HG02798 (cell line): ENCODE measurements at regions not wholly inside any gene's neighbourhood (a gene's known extent, or its start where the extent isn't known, plus 50 kb on each side); places are given as distances from the start of the nearest gene placed in this dataset.

ENCODE experiments used
- ATAC-seq: cut with Tn5 transposase; IDR thresholded peaks from one replicate; pipeline ENCODE4 v1.9.1; 2021; ENCODE audit warnings: mild to moderate bottlenecking; ENCODE audit not compliant: unreplicated experiment, poor library complexity

DNA sequence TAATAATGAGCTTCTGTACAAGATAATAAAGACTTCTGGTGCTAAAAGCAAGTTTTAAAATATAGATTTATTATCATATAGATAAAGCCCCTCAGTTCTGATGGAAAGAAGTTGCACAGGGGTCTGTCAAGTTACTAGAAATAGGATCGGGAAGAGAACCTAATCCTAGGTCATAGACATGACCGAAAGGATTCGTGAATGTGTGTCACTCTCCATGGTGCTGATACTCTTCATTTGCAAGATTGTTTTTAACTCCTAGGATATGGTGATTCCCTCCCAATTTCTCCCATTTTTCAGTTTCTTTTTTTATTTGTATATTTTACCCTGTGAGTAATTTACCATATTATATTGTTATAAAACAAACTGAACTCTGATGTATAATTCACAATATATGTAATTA lies 58.9 kb upstream of the CTNNA2 start:
- no peak for ATAC-seq

DNA sequence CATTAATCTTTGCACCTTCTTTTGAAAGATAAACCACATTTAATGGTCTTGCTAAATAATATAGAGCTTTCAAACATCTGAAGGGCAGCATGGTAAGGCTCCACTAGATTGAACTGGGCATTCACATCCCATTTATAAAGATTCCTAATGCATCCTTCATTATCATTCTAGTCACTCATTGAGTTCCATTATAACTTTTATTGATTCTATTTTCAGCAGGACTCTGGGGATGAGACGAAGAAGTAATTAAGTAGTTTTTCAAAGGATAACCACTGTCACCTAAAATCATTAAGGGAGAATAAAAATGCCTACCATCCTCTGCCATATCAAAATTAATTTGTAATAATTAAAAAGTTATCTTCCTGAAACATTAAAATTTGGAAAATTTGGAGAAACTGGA lies 60.2 kb upstream of the CTNNA2 start:
- ATAC-seq = no peak

DNA sequence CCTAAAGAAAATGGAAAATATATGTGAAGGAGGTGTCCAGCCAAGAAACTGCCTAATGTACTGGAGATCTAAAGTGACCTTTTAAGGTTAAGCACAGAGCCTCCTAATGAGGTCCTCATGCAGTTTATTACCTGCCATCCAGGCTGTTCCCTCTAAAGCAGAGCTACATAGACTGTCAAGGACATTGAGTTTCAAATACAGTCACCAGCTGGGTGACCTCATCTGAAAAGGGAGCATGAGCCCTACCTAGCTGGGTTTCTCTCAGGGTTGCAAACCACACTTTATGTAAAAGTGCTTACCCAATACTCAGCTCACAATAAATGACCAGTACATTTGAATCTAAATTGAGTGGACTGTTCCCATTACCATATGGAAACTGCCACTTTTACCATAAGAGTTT lies 65.4 kb upstream of the CTNNA2 start:
- no peak for ATAC-seq

DNA sequence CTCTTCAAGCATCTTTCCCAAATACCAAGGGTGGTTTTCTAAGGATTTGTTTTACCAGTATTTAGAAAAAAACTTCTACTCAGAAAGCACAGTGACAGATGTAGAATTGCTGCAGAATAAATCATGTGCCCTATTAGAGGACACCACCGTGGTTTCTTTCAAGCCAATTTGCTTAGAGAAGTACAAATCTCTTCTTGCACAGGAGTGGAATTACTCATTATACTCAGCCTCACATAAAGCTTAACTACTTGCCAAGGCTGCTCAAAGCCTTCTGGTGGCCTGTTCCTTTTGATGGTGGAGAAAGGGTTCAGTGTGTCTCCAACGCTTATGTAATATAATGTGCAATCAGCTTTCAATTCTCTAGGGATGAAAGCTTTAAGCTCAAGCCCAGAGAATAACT lies 66.5 kb upstream of the CTNNA2 start:
- ATAC-seq = no peak

DNA sequence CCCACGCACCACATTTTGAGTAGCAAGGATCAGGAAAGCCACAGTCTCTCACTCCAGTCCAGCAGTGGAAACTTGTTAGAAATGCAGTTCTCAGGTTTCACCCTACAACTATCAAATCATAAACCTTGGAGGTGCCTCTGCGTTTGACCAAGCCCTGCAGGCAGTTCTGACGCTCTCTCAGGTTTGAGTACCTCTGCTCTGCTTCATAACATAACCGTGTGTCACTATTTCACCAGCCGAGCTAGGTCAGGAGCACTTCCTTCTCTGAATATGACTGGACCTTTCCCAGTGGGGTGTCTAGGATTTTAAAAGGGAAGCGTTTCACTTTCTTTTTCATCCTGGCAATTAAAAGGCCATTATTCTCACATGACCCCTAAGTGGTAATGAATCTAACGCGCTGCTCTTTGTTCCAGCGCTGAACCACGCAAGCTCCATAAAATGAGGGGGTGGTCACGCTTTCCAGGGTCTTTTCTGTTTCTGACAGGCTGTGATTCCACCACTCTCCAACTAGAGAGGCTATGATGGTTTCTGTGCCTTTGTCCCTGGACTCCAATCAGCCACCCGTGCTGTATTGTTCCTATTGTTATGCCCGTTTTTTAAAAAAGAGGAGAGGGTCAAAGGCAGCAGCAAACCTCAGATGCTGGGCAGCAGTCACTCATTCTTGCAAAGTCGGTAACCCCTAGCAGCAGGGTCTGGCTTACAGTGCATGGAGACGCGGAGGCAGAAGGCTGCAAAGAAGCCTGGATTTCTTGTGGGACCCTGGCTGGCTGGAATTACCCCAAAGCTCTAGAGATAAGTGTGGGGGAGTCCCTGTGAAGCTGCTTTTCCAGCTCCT lies 75.2 kb upstream of the CTNNA2 start:
- no peak for ATAC-seq

DNA sequence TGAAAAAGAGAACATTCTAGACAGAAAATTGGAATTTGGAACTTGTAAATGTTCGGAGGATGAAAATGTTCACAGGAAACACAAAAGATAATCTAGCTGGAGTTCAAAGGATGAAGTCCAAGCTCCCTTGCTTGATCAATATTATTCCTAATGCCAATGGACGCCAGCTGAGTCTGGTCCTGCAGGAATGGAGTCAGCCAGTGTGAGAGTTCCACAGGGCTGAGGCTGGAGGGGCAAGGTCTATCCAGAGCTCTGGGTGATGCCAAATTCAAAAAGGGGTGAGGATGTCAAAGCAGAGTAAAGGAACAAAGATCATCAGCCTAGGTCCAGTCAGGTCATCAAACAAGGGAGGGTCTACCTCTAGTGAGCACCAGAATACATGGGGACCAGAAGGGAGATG lies 78.5 kb upstream of the CTNNA2 start:
- no peak for ATAC-seq

DNA sequence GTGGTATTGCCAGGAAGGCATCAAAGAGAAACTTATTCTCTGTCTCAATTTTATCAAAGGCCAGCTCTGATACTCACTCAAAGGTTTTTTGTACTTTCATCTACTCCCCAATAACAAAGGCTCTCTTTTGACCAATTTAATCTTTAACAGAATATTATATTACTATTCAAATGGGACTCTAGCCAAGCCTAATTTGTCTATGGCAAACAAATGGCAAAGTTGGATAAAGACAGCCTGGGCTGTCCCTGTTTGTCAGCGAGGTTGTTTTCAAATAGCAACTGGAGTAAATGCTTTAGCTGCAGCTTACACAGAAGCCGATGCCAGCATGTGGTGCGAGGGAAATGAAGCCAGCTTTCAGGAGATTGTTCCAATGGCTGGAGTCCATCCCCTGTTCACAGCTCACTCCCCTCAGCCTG lies 80.1 kb upstream of the CTNNA2 start:
- ATAC-seq = no peak

DNA sequence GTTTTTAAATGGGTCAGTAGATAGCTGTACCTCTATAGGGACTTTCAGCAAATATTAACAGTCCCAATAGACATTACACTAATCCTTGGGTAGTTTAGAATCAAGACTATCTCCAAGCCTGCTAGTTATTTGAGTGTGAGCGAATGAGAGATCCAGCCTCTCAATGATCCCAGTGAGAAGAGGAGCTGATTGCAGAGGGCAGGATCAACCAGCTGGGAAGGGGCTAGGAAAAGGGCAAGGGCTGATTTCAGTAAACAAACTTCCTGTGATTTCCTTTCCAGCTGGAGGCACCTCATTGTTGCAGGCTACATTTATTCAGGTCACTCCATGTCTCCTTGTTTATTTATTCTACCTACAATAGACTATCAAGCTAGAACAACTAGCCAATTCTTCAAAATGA lies 84.1 kb upstream of the CTNNA2 start:
- ATAC-seq = no peak

DNA sequence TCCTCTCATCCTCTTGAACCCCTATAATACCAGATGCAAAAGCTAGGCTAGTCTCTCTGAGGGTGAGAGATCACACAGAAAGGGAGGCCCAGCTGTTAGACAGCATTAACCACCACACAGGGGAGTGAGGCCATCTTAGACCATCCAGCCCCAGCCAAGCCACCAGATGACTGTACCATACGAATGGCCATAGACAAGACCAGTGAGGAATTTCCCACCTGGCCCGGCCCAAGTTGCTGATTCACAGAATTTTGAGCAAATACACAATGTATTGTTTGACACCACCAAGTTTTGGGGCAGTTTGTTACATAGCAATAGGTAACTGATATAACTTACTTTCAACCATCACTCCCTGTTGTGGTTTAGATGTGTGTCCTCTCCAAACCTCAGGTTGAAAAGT lies 98.2 kb upstream of the CTNNA2 start:
- ATAC-seq = no peak

DNA sequence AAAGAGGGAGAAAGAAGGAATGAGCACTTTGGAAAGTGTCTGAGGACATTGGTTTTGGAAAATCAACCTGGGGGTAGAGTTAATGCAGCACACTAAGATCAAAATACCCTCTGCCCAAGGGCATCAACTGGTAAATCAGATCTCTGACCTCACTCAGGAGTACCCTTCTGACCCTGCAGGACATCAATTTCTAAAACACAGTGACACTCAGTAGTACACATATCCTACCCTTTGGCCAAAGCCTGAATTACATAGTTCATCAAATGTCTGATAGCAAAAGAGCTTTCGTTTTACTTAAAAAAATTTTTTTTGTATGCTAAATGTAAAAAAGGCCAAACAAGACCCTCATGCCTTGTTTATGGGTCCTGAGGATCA lies 118.4 kb upstream of the CTNNA2 start:
- ATAC-seq = no peak

DNA sequence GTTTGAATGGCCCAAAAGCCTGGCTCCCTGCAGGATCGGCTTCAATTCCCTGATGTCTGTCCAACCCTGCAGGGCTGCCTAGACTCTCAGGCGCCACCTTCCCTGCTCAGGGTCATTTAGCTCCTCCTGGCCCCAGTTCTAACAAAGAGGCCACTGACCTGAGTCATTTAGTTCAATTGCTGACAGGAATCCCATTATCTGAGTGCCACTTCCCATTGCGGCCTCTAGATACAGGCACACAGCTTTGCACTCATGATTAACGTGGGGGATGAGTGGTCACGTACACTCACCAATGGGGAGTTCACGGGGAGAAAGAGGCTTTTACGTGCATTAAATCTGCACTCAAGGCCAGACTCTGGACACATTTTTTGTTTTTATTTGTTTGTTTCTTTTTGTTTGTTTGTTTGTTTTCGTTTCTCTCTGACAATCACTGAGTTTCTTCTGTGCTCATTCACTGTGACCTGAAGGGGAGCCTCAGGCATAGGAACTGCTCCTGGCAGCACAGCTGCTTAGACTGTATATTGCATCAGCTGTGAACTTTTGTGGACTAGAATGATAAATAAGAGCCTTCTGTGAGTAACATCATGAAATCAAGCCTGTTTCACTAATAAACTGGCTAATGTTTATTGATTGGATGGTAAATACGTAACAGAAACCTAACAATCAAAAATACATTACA lies 118.9 kb upstream of the CTNNA2 start:
- ATAC-seq = no peak

DNA sequence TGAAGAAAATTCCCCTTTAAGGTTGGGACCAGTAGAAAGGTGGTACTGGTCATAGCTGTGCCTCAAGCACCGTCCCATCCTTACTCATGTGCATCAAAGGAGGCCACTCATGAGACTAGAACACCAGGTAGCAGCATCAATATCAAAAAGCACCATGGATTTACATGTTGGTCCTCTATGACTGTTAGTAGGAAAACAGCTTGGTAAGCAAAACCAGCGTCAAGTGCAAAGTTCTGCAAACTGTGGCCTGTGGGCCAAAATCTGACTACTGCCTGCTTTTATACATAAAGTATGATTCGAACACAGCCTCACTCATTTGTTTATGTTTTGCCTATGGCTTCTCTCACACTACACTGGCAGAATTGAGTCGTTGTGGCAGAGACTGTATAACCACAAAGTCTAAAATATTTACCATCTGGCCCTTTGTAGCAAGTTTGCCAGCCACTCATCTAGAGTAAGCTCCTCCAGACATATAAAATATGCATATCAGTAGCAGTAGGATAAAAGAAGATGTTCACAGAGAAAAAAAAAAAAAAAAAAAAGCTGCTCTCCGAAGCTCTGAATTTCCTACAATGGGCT lies 119.7 kb upstream of the CTNNA2 start:
- ATAC-seq = no peak

DNA sequence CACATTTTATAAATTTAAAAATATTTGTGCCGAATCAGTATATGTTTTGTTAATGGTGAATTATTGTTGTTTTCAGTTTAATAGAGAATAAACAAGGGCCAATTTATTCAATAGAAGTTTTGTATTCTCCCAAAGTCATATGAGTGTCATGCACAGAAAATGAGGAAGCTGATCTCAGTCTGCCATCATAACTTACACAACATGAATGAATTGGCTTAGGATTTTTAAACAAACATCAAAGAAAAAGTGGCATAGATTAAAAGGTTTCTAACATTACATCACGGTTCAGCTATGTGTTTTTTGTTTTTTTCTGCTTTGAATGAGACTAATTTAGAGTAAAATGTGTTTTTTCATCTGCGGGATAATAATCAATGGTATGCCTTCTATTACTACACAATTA lies 123.4 kb upstream of the CTNNA2 start:
- ATAC-seq = no peak

DNA sequence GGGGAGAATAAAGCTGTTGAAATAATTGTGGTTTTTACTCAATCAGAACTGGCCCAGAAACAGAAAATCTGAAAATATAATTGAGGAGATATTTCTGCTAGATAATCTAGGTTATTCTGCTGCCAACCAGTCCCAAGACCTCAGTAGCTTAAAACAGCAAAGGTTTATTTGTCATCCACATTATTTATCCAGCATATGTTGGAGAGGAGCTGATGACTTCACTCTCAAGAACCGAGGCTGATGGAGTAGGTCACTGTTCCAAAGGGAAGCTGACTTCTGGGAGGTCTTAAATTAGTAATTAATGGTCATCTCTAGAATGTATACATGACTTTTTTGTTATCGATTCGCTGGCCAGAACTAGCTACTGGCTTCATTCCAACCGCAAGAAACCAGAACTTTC lies 124.8 kb upstream of the CTNNA2 start:
- ATAC-seq = no peak

DNA sequence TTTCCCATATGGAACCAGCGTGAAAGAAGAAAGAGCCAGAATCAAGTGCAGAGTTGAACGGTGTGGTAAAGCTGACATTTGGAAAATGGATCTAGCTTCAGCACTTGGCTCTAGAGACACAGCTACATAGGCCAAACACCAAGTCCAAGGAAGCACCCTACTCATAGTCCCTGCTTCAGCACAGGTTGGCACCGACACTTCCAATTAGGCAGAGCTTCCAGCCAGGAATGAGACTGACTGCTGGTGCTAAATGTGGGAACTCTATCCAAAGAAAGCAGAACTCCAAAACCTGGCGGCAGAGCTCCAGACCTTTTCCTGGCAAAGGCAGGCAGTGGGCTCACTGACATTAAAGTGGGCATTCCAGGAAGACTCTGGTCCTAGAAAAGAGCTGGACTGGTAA lies 125.4 kb upstream of the CTNNA2 start:
- ATAC-seq = no peak

DNA sequence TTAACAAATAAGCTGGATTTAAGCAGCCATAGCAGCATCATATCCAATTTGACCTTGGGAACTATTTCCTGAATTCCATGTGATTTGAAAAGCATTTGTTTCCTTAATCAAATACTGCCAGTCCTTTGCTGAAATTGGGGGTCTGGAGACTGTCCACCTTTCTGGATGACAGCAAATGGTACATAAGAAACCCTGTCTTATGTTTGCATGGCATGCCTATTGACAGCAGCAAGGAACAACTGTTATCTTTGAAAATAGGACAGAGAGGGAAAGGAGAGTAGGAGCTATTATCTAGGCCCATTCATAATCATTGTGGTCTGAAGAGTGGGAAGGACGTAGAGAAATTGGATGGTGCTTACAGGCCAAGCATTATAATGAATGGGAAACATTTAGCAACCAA lies 129.2 kb upstream of the CTNNA2 start:
- ATAC-seq = no peak

DNA sequence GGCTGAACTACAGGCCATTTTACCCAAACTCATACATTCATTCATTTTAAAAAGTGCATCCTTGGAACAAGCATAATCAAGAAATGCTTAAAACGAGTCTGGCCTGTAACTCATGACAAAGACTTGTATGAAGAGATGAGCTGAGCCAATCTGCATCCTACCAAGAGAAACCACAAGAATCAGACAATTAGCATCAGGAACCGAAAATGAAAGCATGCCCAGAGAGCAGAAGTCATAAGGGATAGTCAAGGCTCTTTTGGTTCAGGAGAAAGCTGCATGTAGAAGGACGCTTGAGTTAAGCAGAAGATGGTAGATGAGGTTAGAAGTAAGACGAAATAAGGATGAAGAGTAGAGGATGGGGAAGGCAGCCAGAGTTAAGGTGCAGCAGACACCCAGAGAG lies 137.0 kb upstream of the CTNNA2 start:
- no peak for ATAC-seq

DNA sequence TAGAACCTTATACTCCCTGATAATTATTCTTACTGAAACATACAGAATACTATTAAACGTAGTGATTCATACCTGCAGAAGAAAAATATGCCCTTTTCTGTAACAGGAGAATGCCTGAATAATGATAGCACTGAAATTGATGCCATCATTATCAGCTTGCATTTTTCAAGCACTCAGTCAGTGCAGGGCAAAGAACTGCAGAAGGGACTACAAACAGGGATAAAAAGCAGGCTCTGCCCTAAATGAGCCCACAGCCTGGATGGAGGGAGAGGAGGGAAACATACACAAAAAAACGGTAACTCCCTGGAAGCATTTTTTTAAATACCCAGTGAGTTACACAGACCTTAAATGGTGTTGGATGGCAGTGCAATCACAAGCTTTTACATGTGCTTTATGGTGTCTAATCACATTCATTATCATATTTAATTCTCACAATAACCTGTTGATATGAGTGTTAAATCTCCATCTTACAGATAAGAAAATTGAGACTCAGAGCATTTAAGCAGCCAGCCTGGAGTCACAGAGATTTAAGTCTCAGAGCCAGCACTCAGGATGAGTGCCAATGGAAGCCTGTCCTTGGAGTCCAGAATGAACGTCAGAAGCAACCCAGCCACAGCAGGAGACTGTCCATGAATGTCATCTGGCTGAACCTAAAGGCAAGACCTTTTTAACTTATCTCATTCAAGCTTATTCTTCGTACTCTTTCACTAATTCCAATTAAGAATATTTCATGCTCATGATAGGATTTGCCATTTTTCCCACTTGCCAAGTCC lies 139.3 kb upstream of the CTNNA2 start:
- ATAC-seq = no peak

DNA sequence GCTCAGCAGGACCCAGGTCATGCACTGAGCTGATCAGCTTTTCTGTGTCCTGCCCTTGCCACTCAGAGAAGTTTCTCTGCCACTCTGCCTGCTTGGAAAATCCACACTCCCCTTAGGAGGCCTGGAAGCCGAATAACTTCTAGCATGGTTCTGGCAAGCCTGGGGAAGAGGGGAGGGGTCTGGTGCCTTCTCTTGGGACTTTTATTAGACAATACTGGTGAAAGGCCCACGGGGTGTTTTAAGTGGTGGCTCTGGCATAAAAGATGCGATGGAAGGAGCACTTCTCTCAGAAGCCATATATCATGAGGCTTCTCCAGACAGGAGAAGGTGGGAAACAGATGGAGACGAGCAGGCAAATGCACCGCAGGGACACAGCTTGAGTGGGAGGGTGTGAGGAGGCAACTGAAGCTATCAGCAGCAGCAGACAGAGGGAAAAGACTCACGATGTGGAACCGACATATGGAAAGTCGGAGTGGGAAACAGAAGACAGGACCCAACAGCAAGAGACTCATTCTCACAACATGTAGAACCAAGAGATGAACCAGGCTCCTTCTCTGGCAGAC lies 141.8 kb upstream of the CTNNA2 start:
- ATAC-seq = no peak

DNA sequence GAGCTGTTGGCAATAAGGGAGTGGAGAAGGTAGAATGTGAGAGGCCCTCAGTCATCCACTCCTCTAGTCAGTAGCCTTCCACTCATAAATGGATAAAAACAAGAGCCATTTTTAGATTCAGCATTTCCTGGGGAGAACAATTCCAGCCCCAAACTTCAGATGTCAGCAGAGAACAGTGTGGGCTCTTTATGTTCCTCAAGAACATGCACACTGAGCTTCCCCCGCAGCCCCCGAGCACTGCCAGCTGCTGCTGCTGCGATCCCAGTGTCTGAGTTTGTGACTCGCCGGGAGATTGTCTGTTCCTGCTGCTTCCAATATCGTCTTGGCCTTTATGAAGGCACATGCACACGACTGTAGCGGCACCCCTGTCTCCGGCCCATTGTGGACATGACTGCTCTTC lies 143.7 kb upstream of the CTNNA2 start:
- no peak for ATAC-seq
